ENCODE measurements at regions not wholly inside any gene's neighbourhood (a gene's known extent, or its start where the extent isn't known, plus 50 kb on each side); places are given as distances from the start of the nearest gene placed in this dataset.

DNA sequence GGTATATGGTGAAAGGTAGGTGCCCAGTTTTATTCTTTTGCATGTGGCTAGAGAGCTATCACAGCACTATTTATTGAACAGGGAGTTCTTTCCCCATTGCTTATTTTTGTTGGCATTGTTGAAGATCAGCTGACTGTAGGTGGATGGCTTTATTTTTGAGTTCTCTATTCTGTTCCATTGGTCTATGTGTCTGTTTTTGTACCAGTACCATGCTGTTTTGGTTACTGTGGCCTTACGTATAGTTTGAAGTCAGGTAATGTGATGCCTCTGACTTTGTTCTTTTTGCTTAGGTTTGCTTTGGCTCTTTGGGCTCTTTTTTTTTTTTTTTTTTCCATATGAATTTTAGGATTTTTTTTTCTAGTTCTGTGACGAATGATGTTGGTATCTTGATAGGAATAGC is 139.2 kb upstream of the CTNNB1 start:
- H3K56ac ChIP-seq (replicated peaks; ENCODE audit: insufficient read length, low read depth, low read length) = no peak overlapping the region
- H2BK20ac ChIP-seq (ENCODE audit: low read length) = no peak overlapping the region
- POLR2A ChIA-PET (ENCODE audit: partially characterized antibody) = interaction anchor here (1.2 kb wide), 1 partner anchor 139 kb away, joined by 3 read pairs; the partner anchor contains the start of gene CTNNB1
- no peak overlapping the region for H4K5ac ChIP-seq (ENCODE audit: insufficient read length, low read depth, low read length)
- H2BK12ac ChIP-seq (ENCODE audit: low read depth, low read length) = no peak overlapping the region
- WGBS, 2 experiments (ENCODE audit: extremely low coverage in 1 of 2, insufficient coverage in 1 of 2, insufficient read length in 1 of 2, insufficient replicate concordance in 2 of 2, low coverage in 1 of 2, low lambda C conversion rate in 2 of 2, missing lambda C conversion rate in 1 of 2) = 79% methylated on average over 2 of the region's 2 CpGs; no CpG with 5 or more reads in 1 of the 2 experiments
- no peak overlapping the region for H2AFZ ChIP-seq (ENCODE audit: low read length)
- no peaks in the 10 kb centered on the region for H3K23me2 ChIP-seq (ENCODE audit: low read depth, low read length)
- CTCF ChIA-PET (ENCODE audit: partially characterized antibody) = interaction anchor here (0.6 kb wide), 1 partner anchor 386 kb away, joined by 3 read pairs; no protein-coding TSS in a partner anchor
- FAIRE-seq = no peak
- no peak overlapping the region for H3K23ac ChIP-seq (ENCODE audit: insufficient read length)
- H3K18ac ChIP-seq (ENCODE audit: extremely low read depth, low read length) = no peak overlapping the region
- H2BK5ac ChIP-seq (ENCODE audit: low read depth, low read length) = no peak overlapping the region
- H2BK15ac ChIP-seq (ENCODE audit: low read length) = no peak overlapping the region
- DNase-seq (ENCODE audit: low read depth in 1 of 2, low spot score in 2 of 2) = no peak
- H3K79me2 ChIP-seq (ENCODE audit: control insufficient read depth in 1 of 2, insufficient read depth in 2 of 2, low read length in 2 of 2) = no peaks in the 10 kb centered on the region
- H3K4me3 ChIP-seq (ENCODE audit: extremely low read depth in 1 of 4, insufficient read depth in 2 of 4, low read depth in 3 of 4, low read length in 4 of 4) = no peak overlapping the region
- no peak overlapping the region for H2BK120ac ChIP-seq (replicated peaks; ENCODE audit: low read depth, low read length)
- H4K91ac ChIP-seq (replicated peaks; ENCODE audit: insufficient read length, low read length) = no peak overlapping the region
- H2AK5ac ChIP-seq (ENCODE audit: low read depth, low read length) = no peak overlapping the region
- no peaks in the 10 kb centered on the region for H3K4me1 ChIP-seq (replicated peaks in 1 of 4; ENCODE audit: control insufficient read depth in 3 of 4, insufficient read depth in 4 of 4, low read length in 3 of 4)
- no peaks in the 10 kb centered on the region for H4K20me1 ChIP-seq (replicated peaks in 1 of 2; ENCODE audit: control insufficient read depth in 1 of 2, insufficient read depth in 2 of 2, low read length in 2 of 2)
- no peak overlapping the region for H3K4me2 ChIP-seq (ENCODE audit: insufficient read depth in 1 of 2, low read depth in 2 of 2, low read length in 2 of 2)
- H4K8ac ChIP-seq (ENCODE audit: extremely low read depth, insufficient read depth, low read length) = no peak overlapping the region
- no peaks in the 10 kb centered on the region for H3K79me1 ChIP-seq (ENCODE audit: low read depth, low read length)
- H3K36me3 ChIP-seq (ENCODE audit: control insufficient read depth in 2 of 4, insufficient read depth in 4 of 4, low read length in 3 of 4) = no peaks in the 10 kb centered on the region
- no peak overlapping the region for H3K14ac ChIP-seq (ENCODE audit: insufficient read length)
- no peak overlapping the region for H3K4ac ChIP-seq (replicated peaks; ENCODE audit: insufficient read length, low read depth, low read length)
- no peak overlapping the region for H3K27ac ChIP-seq (ENCODE audit: low read depth, low read length)
- H3K9ac ChIP-seq (replicated peaks in 1 of 4; ENCODE audit: extremely low read depth in 1 of 4, low read depth in 3 of 4, low read length in 3 of 4) = no peak overlapping the region
- TF ChIP-seq CBX8 (IDR thresholded peaks at IDR 0.05; ENCODE audit: borderline replicate concordance, low read depth, low read length) (no peak), SUZ12 (IDR thresholded peaks at IDR 0.05; ENCODE audit: low read length) (no peak), YY1 (IDR thresholded peaks at IDR 0.05; ENCODE audit: low read depth, low read length) (no peak), TBP (IDR thresholded peaks at IDR 0.05; ENCODE audit: low read depth, low read length) (no peak), FOSL1 (IDR thresholded peaks at IDR 0.05; ENCODE audit: insufficient read depth, low read depth, low read length) (no peak), JUN (IDR thresholded peaks at IDR 0.05; ENCODE audit: low read depth, low read length) (no peak), POLR2AphosphoS5 (IDR thresholded peaks at IDR 0.05; ENCODE audit: low read depth, low read length) (no peak), ZNF274 (IDR thresholded peaks at IDR 0.05; ENCODE audit: borderline replicate concordance, extremely low read depth, low read length) (no peak), SIN3A (conservative IDR thresholded peaks at IDR 0.05 in 1 of 2, IDR thresholded peaks at IDR 0.05 in 1 of 2; ENCODE audit: low read depth in 1 of 2, low read length in 2 of 2) (no peak), CHD1 (IDR thresholded peaks at IDR 0.05; ENCODE audit: low read depth, low read length) (no peak), RBBP5 (IDR thresholded peaks at IDR 0.05; ENCODE audit: borderline replicate concordance, low read depth, low read length) (no peak), BRCA1 (IDR thresholded peaks at IDR 0.05; ENCODE audit: low read depth, low read length) (no peak)
- TF ChIP-seq, protein P1, sequence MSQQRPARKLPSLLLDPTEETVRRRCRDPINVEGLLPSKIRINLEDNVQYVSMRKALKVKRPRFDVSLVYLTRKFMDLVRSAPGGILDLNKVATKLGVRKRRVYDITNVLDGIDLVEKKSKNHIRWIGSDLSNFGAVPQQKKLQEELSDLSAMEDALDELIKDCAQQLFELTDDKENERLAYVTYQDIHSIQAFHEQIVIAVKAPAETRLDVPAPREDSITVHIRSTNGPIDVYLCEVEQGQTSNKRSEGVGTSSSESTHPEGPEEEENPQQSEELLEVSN (IDR thresholded peaks at IDR 0.05) = no peak
- no peaks in the 10 kb centered on the region for H3K9me3 ChIP-seq (ENCODE audit: insufficient read depth in 2 of 2, low read depth in 1 of 2, low read length in 1 of 2)
- no peaks in the 10 kb centered on the region for H3K27me3 ChIP-seq (replicated peaks in 1 of 4; ENCODE audit: control insufficient read depth in 3 of 4, extremely low read depth in 1 of 4, insufficient read depth in 3 of 4, low read length in 3 of 4)
